ENCODE measurements at regions not wholly inside any gene's neighbourhood (a gene's known extent, or its start where the extent isn't known, plus 50 kb on each side); places are given as distances from the start of the nearest gene placed in this dataset.

DNA sequence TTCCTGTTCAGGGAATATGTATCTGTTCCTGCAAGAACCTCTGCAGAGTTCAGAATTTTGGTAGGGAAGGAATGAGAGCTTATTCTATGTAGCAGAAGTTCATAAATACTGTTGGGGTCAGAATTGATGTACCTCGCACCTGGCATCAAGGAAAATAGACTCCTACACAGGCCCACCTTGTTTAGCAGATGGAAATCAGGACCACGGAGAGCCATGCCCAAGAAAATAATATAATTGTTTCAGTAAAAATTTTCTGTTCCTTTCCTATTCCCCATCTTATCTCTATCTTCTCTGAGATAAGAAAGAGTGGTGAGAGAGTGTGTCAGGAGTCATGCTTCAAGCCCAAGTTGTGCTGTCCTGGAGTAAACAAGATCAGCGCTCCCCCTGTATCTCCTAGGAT, 404.7 kb upstream of the UBE2E2 start:
- TF ChIP-seq POLR2AphosphoS5 (IDR thresholded peaks at IDR 0.05; ENCODE audit: low read depth, low read length) (no peak), POLR2A (IDR thresholded peaks at IDR 0.05; ENCODE audit: low read depth, low read length) (no peak)

All from GM12891 (cell line).